HG03139 (cell line): ENCODE measurements at regions not wholly inside any gene's neighbourhood (a gene's known extent, or its start where the extent isn't known, plus 50 kb on each side); places are given as distances from the start of the nearest gene placed in this dataset.
"Not testable (repeated sequence)": the region's sequence is repeated elsewhere in the genome, so short reads cannot be mapped to it uniquely, and the experiment has no call there.

Experiments used
- ATAC-seq: cut with Tn5 transposase; IDR thresholded peaks from one replicate; pipeline ENCODE4 v1.9.1; 2021; ENCODE audit not compliant: unreplicated experiment

DNA sequence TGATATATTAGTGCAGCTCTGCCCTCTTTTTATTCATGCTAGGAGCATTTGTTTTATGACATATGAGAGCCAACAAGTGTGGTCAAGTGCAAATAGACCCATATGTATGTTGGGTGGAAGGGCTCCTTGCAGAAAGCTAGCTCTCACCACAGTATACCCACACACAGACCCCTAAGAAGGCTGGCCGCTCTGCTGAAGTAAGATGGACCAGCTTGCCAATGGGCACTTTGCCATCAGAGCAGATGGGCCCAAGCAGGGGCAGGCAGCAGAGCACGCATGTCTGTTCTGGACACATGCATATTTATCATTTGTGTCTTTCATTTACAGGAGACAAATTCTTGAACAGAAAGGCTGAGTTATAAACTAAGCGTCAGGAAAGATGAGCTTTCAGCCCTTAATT, 187.5 kb upstream of the DTNA start:
- ATAC-seq: no peak

DNA sequence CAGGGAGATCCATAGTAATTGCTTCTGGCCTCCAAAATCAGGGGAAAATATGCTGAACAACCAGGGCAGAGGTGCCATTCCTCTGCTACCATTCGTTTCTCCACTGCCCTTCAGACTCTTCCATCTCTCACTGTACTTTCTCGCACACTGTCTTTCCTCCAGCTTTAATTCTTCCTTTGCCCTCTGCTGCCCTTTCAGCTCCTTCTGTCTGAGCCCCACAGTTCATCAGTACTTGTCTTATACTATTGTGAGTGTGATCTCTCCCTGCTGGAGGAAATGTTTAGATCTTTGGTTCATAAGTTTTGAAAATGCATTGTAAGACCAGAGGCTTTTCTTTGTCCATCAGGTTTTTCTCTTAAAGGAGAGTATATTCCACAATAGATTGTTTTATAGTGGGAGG, 184.9 kb upstream of the DTNA start:
- ATAC-seq: no peak

DNA sequence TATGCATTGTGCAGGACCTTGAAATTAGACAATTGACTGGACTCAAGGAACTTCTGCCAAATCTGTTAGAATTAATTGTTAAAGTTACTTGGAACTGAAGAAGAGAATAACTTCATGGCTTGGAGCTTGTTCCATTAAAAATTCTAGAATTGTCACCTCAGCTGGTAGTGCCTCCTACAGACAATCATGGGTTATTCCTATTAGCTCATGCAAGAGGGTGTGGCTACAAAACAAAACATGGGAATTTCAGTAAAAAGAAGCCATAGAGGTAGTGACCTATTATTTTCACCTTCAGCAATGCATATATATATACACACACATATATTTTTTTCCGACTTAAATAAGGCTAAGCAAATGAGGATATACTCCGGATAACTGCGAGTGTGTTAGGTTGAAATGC, 181.9 kb upstream of the DTNA start:
- ATAC-seq: no peak

DNA sequence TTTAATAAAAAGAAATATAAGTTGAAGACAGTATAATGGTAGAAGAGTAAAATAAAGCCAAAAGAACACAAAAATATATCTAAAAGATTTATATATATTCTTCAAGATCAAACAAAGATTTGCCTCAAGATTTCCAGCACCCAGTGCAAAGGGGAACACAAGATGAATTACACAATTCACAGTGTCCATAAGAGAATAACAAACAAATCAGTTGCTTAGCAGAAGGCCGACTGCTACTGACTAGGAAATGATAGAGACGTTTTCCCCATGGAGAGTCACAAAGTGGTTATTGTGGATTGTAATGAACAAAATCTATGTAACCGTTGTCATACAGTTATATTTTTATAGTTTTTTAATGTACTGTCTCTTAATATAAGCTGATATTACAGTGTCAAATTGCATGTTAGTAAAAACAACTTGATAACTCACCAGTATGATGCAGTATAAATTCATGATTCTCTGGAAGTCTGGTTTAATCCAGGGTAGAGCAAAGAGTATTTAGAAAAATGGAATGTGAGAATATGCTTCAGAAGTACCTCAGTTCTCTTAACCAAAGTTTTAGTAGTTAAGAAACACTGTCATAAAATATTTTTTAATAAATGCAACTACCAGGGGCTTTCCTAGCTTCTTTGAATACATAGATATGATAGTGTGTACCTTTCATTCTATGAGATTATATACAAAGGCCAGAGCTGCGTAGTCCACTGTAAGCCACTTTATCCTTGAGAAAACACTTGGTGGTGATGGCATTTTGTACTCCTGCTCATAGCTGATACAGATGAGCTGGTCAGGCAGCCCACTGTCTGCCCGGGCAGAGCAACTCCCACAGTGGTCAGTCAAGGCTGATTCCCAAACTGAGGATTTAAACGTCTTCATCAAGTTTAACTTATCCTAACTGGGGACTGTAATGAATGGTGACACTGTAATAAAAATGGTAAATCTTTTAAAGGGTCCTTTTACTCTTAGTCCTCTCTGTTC, 180.5 kb upstream of the DTNA start:
- ATAC-seq: no peak

DNA sequence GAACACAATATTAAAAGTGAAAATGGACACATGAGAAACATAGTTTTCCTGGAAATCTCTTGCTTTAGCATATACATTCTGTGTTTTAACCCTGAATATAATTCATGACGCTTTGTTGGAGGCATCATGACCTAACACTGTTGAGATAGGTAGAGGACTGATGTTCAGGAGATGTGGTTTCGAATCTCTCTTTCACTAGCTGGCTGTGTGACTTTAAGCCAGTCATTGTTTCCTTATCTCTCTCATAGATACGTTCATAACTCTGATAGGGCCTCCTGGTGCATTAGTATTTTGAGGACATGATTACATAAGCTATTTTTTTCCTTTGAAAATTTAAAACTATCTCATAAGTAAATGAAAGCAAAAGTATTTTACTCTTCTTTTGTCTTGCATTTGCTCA, 179.0 kb upstream of the DTNA start:
- ATAC-seq: no peak

DNA sequence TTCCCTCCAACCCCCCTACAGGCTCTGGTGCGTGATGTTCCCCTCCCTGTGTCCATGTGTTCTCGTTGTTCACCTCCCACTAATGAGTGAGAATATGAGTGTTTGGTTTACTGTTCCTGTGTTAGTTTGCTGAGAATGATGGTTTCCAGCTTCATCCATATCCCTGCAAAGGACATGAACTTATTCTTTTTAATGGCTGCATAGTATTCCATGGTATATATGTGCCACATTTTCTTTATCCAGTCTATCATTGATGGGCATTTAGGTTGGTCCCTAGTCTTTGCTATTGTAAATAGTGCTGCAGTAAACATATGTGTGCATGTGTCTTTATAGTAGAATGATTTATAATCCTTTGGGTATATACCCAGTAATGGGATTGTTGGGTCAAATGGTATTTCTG, 175.5 kb upstream of the DTNA start:
- not testable (repeated sequence) for ATAC-seq

DNA sequence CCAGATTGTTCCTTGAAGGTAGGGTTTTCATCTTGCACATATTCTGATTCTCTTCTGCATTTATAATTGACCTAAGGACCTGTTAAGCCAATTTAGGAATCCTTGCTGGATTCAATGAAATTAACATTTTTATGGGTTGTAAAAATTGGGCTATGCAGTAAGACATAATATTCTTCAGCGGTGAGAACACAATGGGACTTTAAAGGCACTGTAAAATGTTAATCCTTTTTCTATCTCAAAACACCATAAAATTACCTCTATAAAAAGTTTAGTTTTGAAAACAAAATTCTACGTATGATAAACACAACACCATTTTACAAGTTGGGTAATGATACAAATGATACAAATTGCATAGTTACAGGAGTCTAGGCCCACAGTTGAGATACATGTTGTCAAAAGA, 169.2 kb upstream of the DTNA start:
- ATAC-seq: no peak

DNA sequence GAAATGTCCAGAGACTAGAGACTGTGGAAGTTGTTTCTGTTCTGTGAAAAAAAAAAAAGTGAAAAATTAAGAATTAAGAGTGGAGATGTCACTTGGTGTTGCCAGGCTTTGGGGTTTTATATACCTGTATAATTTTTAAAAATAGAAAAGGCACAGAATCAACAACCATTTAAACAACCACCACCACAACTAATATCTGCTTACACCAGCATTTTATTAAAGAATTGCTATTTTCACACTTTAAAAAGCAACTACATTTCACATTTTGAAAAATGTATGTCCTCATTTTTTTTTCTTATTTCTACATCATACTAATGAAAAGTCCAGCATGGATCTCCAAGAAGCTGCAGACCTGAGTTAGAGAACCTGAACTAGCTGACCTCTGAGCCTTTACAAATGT, 167.5 kb upstream of the DTNA start:
- ATAC-seq: no peak

DNA sequence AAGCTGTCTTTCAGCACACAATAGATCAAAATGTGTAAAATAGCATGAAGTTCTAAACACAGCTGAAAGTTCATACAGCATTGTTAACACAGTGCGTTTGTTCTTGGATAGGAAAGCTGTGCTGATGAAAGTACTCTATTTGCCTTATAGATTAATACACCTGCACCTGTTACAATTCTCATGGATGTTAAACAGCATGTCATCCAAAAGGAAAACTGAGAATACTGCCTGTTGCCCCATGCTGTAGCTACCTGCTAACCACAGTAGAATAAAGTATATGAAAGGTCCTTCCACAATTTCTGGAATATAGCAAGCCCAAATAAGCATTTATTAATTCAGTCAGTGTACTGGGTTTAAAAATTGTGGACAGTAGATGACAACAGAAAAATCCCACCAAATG, 166.7 kb upstream of the DTNA start:
- ATAC-seq: no peak

DNA sequence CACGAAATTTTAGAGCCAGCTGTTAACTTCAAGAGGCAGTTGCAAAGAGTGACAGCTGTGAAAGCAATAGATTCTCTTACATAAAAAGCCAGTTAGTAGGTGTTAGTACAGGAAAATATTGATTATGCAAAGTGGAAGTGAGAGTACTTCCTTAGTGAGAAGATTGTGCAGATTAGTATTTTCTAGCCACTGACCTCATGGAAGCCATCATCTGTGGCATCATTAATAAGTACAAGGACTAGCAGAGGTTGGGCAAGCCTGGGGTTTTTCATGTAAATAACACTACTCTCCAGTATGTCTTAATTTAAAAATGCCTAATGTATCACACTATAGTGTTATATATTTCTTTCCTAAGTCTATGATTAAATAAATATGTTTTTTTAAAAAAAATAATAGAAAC, 166.2 kb upstream of the DTNA start:
- no peak for ATAC-seq

DNA sequence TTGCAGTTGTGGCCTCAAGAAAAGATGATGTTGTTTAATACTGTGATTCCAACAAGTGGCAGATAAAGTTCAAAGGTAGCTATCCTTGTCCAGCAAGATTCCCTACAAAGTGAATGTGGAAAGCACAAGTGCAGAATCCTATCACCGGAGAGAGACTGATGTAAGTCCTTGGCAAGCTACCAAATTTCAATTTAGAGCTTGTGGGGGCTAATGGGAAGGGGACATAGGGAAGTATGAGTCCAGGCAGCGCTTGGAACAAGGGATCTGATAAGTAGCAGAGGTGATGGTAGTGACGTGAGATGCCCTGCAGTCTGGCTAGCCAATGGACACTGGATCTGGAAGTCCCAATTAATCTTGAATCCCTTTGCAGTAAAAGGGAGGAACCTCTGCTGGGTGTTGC, 165.2 kb upstream of the DTNA start:
- ATAC-seq: no peak

DNA sequence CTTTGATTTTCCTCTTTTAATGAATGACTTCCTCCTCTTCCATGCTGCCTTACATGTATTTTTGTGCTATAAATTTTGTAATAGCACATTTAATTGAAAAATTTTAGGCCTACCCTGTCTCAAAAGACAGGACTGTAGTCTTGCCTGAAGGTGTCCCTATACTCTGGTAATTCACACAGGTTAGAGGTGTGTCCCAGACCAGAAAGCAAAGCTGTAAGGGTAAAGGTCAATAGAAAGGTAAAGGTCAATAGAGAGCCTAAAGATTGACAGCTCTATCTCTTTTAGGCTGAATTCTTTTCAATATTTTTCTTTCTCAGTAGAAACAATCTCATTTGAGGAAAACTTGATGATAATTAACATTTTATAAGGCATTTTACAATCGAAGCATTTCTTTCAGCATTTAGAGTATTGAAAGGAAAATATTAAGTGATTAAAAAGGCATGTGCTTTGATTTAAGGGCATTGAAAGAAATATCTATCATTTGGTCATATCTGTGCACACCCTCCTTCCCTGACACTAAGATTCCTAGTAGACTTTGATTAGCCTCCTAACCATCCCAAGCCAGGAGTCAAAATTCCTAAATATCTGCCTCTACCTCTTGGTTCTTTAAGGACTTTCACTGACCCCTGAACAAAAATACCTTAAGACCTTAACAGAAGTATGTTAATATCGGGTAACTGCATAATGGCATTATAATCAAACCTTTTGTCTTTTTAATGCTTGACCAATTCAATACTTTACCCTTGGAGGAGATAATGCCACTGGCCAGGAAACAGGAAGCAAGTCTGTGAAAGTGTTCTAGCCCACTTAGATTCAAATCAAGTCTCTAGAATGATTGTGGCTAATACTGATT, 161.8 kb upstream of the DTNA start:
- ATAC-seq: no peak

DNA sequence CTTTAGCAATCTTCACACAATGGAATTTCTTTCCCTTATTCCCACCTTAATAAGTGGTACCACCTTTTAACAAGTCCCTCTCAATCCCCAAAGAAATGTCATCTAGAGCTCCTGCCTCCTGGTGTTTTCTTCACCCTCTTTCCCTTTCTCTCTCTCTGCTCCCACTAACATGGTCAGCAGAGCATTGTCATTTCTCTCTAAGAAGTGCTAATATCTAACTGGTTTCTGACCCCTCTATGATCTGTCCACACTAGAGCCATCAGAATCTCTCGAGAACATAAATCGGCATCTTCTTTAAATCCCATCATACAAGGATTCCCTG, 161.2 kb upstream of the DTNA start:
- no peak for ATAC-seq

DNA sequence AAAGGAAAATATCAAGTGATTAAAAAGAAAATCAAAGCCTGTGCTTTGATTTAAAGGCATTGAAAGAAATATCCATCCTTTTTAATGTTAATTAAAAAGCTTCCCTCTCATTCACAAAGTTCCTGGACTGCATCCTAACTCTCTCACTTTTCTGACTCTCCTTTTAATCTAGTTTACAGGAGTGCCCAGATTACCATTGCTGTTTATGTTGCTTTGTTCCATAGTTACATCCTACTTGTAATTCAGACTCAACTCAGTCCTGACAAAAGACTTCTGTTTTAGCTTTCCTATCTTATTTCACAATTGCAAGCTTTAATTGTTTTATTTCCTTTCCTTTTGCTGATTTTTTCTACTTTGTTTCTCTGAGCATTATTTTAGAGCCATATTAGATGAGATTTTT, 160.7 kb upstream of the DTNA start:
- ATAC-seq: no peak

DNA sequence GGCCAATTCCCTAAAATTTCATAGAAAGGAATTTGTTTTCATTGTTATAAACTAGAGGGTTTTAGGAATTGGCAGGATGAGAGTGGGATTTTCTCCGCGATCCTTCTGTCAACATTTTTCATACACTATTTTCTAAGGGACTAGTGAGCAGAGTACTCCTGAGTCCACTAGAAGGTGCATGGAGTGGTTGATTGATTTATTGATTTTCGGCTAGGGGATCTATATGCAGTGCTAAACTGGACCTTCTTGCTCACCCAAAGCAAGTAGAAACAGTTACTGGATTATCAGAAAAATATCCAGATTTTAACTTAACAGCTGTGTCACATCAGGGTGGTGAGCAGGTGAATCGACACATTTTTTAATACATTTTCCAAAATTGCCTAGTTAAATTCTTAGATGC, 159.9 kb upstream of the DTNA start:
- ATAC-seq: no peak

DNA sequence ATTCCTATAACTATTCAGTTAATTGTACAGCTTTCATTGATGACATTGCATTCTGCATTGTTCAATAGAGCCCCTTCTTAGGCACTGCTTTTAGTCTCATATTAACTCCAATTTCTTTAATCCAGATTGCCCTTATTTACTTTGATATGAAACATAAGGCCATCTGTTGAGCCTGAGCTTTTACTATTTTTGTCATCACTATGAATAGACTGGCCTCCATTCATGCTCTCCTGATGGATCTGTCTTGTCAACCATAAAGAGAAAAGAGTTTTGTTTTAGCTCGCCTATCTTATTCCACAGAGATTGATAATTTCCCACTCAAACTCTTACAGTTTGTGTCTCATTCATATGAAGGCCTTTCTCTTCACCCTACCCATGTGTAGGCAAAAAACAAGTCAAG, 159.2 kb upstream of the DTNA start:
- no peak for ATAC-seq

DNA sequence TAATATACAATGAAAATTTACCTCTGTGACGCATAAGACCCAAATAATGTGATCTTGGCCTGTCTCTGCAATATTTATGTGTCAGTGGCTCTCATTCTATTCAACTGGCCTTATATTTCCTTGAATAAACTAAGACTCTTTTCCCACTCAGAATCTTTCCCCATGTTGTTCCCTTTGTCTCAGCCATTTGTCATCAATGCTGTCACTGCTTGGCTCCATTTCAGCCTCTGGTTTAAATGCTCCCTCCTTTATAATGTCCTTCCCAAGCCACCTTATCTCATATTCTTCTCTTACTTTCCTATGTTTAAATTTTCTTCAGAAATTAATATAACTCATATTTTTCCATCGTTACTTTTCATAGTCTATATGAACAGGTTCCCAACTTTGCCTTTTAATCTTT, 158.3 kb upstream of the DTNA start:
- ATAC-seq: no peak

DNA sequence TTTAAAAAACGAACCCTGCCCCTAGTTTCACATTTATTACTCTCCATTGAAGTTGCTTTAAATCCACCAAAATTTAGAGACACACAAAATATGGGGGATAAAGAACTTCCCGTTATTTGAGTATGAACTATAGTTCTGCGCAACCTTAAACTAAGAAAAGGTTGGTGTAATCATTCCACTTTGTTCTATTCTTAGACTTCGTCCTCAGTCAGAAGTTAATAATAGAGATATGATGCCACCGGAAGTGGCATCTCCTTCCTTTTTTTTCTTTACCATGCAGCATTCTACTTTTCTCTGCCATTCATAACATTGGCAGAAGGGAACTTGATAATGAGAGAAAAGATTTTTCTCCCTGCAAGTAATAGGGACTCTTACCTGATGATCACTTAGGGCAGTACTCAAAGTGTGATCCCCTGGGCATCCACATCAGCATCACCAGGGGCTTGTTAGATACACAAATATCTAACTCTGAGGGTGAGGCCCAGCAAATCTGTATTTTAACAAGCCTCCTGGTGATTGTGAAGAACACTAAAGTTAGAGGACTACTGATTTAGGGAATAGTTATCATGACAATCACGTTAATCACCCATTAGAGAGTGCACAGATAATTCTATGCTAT, 147.7 kb upstream of the DTNA start:
- ATAC-seq: no peak

DNA sequence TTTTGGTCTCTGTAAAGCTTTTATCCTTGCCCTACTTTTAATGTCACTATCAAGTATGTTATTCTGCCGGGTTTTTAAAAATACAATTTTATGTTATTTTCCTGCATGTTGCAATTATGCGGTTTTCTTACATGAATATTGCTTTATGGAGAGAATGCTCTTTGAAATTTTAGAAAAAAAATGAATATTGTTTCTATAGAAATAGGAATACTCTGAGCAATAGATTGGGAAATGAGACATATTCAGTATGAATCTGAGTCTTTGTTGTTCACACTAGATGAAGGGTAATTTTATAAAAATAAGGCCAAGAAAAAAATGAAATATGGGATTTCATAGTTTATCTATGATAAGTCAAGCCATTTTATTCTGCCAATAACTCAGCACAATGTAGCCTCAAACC, 142.2 kb upstream of the DTNA start:
- no peak for ATAC-seq

DNA sequence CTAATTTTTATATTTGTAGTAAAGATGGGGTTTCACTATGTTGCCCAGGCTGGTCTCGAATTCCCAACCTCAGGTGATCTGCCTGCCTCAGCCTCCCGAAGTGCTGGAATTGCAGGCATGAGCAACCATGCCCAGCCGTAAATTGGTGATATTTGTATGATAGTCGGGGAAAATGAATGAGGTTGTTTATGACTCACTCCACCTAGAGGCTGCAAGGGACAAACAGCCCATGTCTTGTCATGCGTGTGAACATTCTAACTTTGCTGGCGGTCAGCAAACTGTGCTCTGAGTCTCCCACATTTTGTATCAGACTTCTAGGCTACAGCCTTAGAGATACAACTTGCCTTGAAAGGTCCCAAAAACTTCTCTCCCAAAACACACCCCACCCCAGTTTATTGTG, 133.5 kb upstream of the DTNA start:
- no peak for ATAC-seq

DNA sequence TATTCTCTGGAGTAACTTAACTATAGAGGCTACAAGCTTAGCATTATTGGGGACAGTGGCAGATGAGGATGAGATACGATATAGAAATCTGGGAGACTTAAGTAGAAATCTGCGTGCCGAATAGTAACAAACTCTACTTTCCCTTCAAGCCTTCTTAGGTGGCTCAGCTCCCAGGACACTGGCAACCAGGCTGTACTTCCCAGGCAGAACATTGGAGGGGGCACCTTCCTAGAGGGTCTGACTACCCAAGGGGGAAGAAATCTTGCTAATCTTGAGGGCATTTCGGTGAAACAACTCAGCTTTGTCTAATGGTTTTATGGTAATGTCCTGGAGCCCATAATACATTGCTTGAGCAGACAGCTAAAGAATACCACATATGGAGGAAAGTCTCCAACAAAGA, 126.2 kb upstream of the DTNA start:
- no peak for ATAC-seq

DNA sequence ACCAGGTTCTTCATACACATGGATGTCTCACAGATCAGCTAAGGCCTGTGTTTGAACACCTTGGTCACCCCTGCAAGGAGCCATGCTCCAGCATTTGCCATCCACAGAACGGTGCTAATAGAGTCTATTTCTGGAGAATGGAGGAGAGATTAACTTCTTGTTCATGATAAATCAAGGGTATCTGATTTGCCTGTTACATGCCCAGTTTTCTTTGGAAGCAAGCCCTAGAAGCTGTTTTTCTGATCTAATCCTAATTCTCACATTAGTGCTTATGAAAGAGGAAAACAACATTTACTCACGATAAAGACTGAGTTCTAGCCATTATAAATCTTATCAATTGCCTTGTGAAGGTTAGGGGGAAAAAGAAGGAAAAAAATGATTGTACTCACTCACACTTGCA, 119.6 kb upstream of the DTNA start:
- ATAC-seq: no peak
